ENCODE measurements at regions not wholly inside any gene's neighbourhood (a gene's known extent, or its start where the extent isn't known, plus 50 kb on each side); places are given as distances from the start of the nearest gene placed in this dataset.

DNA sequence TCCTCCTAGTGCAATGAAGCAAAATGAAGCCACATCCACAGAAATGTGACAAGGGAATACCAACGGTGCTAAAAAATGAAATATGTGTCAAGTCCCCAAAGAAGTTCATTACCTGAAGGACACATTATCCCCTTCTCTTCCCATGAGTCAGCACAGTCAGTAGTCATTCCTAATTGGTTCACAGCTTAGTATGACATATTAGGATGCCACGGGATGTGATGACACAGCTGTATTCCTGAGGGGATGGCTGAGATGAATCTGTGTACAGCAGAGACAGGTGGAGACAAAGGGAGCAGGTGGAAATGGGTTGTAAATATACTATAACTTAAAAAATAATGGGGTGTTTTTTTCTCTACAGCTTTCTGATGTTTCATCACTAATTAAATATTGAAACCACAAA, 273.4 kb downstream of the ARRDC4 start:
- DNase-seq = no peak
- Mint-ChIP-seq H3K36me3 (no peaks in the 10 kb centered on the region), H3K4me1 (no peaks in the 10 kb centered on the region), H3K4me3 (no peak overlapping the region), H3K27ac (no peak overlapping the region), H3K9me3 (peaks cover 0 to 1% (median 0%) of the 10 kb centered on the region in 6 donors), H3K27me3 (ENCODE audit: low read depth in 3 of 3) (peaks cover 2 to 12% (median 4%) of the 10 kb centered on the region in 3 donors)

DNA sequence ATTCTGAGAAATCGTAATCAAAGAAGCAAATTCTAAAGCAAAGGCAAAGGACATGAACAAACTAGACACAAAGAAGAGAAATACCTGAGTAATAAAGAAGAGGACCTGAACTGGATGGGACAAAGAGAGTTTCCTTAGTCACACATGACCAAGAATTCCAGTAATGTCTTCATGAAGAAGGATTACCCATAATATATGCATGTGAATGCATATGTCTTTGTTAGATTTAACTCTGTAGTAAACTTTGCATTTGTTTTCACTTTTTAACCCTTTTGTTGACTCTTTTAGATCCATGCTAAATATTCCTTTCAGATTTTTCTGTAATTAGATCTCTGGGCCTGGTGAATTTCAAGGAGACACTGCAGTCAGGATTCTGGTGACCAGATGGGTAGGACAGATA, 279.8 kb downstream of the ARRDC4 start:
- DNase-seq = no peak
- Mint-ChIP-seq H3K27ac (no peak overlapping the region), H3K9me3 (no peaks in the 10 kb centered on the region), H3K4me1 (no peaks in the 10 kb centered on the region), H3K27me3 (ENCODE audit: low read depth in 3 of 3) (peaks cover 0 to 6% (median 0%) of the 10 kb centered on the region in 3 donors), H3K36me3 (no peaks in the 10 kb centered on the region), H3K4me3 (no peak overlapping the region)

DNA sequence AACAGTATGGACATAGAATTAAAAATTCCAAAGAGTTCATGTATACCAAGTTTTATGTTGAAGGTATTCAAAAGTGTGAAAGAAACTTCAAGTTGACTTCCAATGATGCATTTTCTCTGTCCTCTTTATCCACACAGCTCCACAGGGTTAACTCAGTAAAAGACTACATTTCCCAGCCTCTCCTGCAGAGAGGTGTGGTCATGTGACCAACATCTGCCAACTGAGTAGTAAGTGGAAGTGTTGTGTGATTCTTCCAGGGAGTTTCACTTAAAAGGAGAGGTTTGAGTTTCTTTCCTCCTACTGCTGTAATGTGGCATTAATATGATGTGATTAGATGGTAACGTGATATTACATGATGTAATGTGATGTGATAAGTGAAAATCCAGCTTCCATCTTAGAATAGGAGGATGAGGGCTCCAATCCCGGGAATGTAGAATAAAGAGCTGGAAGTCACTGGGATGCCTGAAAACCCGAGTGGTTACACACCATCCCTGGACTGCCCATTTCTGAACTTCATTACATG, 280.6 kb downstream of the ARRDC4 start:
- Mint-ChIP-seq H3K36me3 (no peaks in the 10 kb centered on the region), H3K27ac (no peak overlapping the region), H3K9me3 (no peaks in the 10 kb centered on the region), H3K4me3 (no peak overlapping the region), H3K4me1 (no peaks in the 10 kb centered on the region), H3K27me3 (ENCODE audit: low read depth in 3 of 3) (peaks cover 0 to 6% (median 0%) of the 10 kb centered on the region in 3 donors)
- no peak for DNase-seq

DNA sequence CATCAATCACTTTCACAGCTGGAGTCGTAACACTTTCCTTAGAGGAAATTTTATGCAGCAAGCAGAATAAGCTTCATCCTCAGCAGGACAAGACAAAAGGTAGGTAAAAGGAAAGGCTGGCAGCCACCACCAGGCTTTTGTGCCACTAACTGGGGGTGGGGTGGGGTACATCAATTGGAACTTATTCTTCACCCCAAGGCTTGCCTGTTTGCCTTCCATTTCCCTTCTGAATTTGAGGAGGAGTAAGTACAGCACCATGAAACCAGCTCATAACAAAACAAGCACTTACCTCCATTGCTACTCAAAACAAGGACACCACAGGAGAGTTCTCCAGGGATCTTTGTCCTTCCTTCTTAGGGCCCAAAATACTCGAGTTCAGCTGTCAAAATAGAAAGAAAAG, 296.8 kb downstream of the ARRDC4 start:
- H3K36me3 Mint-ChIP-seq = no peaks in the 10 kb centered on the region
- H3K9me3 Mint-ChIP-seq = peaks cover 0 to 17% (median 1%) of the 10 kb centered on the region in 6 donors
- no peak for DNase-seq
- no peaks in the 10 kb centered on the region for H3K4me1 Mint-ChIP-seq
- H3K27me3 Mint-ChIP-seq (ENCODE audit: low read depth in 3 of 3) = peaks cover 0 to 7% (median 6%) of the 10 kb centered on the region in 3 donors
- no peak overlapping the region for H3K4me3 Mint-ChIP-seq
- H3K27ac Mint-ChIP-seq = no peak overlapping the region

DNA sequence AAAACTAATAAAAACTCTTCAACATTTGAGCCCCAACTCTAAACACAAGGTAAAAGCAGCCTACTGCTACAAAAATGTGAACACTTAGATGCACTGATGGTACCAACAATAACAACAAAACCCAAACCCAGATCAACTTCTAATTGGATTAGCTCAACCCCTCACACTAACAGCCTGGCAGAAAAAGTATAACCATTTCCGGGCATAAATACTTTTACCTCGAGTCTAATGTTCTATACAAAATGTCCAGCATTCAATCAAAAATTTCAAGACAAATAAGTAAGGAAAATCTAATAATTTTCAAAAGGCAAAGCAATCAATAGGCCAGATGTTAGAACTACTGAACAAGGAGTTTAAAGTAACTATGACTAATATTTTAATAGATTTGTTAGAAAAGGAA, 303.3 kb downstream of the ARRDC4 start:
- no peak for DNase-seq
- H3K36me3 Mint-ChIP-seq = no peaks in the 10 kb centered on the region
- H3K27me3 Mint-ChIP-seq (ENCODE audit: low read depth in 3 of 3) = peaks cover 0 to 5% (median 0%) of the 10 kb centered on the region in 3 donors
- H3K4me3 Mint-ChIP-seq = no peak overlapping the region
- H3K27ac Mint-ChIP-seq = no peak overlapping the region
- peaks cover 0 to 11% (median 2%) of the 10 kb centered on the region in 6 donors for H3K9me3 Mint-ChIP-seq
- no peaks in the 10 kb centered on the region for H3K4me1 Mint-ChIP-seq

DNA sequence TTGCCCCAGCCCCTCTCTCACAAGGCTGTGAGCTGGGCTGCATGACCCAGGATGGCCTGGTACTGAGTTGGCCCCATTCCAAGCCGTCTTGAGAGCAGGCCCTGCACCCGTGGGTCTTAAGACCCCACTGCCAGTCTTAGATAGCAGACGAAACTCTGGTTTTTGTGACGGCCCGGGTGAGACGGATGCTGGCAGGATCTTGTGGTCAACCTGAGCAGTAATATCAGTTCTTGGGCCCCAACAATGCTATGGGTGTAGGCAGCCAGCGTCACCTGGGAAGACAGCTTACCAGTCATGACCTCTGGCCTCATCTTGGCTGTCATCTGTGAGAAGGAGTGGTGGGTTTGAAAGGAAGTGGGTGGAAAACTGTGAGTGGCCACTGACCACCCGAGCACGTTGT, 305.8 kb downstream of the ARRDC4 start:
- Mint-ChIP-seq H3K27me3 (ENCODE audit: low read depth in 3 of 3) (peaks cover 0 to 4% (median 0%) of the 10 kb centered on the region in 3 donors), H3K4me3 (no peak overlapping the region), H3K4me1 (no peaks in the 10 kb centered on the region), H3K27ac (no peak overlapping the region), H3K9me3 (peaks cover 0 to 7% (median 2%) of the 10 kb centered on the region in 6 donors), H3K36me3 (no peaks in the 10 kb centered on the region)
- no peak for DNase-seq

DNA sequence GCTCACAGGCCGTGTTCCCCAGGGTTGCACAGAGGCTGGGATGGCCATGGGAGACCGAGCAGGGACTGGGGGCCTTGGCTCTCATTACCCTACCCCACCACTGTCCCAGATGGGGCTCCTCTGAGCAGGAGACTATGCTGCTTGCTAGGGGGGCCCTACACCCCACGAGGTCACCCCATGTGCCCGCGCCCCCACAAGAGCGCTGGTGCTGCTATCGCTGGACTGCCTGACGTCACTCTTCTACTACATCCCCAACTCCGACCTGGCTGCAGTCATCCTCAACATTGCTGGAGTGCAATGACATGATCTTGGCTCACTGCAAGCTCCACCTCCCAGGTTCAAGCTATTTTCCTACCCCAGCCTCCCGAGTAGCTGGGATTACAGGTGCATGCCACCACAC, 307.7 kb downstream of the ARRDC4 start:
- no peaks in the 10 kb centered on the region for H3K36me3 Mint-ChIP-seq
- no peaks in the 10 kb centered on the region for H3K27me3 Mint-ChIP-seq (ENCODE audit: low read depth in 3 of 3)
- no peaks in the 10 kb centered on the region for H3K4me1 Mint-ChIP-seq
- H3K9me3 Mint-ChIP-seq = peaks cover 0 to 6% (median 2%) of the 10 kb centered on the region in 6 donors
- no peak overlapping the region for H3K4me3 Mint-ChIP-seq
- no peak overlapping the region for H3K27ac Mint-ChIP-seq
- no peak for DNase-seq

DNA sequence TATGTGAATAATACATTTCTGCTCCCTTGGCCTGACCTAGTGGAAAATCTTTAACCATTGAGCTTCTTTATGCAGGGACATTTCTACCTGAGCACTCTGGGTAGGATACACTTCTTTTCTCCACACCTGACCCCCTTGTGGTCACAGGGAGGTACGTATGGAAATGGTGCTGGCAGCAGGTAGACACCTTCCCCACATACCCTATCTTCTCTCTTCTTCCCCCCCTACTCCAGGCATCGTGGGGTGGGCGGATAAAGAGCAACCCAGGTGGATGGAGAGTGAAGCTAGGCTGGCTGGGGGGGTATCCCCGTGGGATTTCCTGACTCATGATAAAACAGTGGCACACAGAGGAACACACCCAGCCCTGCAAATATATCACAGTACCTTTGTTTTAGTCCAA, 312.1 kb downstream of the ARRDC4 start:
- H3K27ac Mint-ChIP-seq = no peak overlapping the region
- peaks cover 0 to 3% (median 0%) of the 10 kb centered on the region in 6 donors for H3K9me3 Mint-ChIP-seq
- no peaks in the 10 kb centered on the region for H3K36me3 Mint-ChIP-seq
- H3K27me3 Mint-ChIP-seq (ENCODE audit: low read depth in 3 of 3) = peaks cover 0 to 8% (median 0%) of the 10 kb centered on the region in 3 donors
- no peak overlapping the region for H3K4me3 Mint-ChIP-seq
- no peaks in the 10 kb centered on the region for H3K4me1 Mint-ChIP-seq
- DNase-seq = no peak

DNA sequence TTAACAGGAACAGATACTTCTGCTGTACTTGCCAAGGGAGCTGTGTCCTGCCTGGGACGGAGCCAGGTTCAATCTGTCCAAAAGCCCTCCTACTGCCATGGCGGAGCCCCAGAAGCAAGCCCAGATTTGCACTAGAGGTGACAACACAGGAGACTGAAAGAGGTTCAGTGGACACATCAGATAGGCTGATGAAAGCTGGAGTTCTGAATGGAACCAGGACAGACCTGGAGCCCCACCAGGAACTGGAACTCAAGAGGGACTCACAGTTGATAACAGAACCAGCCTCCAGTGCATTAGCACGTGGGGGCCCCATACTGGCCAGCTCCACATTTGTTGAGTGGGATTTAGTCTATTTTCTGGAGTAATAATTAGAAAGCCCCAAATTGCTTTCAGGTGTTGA, 315.5 kb downstream of the ARRDC4 start:
- DNase-seq = no peak
- Mint-ChIP-seq H3K9me3 (peaks cover 0 to 2% (median 0%) of the 10 kb centered on the region in 6 donors), H3K27me3 (ENCODE audit: low read depth in 3 of 3) (peaks cover 1 to 15% (median 2%) of the 10 kb centered on the region in 3 donors), H3K4me1 (no peaks in the 10 kb centered on the region), H3K36me3 (no peaks in the 10 kb centered on the region), H3K4me3 (no peak overlapping the region), H3K27ac (no peak overlapping the region)

DNA sequence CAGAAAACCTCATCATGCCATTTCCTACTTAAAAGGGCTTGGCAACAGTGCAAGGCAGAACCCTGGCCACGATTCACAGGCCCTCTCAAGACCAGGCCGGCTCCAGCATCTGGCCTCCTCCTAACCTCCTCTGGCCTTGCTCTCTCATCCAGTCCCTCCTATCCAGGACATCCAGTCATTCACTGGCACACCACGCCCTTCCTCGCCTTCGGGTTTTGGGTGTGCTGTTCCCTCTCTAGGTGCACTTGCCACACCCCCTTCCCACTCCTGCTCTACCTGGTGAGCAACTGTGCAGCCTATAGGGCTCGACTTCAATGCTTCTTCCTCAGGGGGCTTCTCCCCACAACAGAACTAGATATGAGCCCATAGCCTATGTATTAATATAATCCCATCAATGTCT, 317.1 kb downstream of the ARRDC4 start:
- no peak for DNase-seq
- Mint-ChIP-seq H3K27me3 (ENCODE audit: low read depth in 3 of 3) (peaks cover 1 to 19% (median 2%) of the 10 kb centered on the region in 3 donors), H3K9me3 (peaks cover 0 to 2% (median 0%) of the 10 kb centered on the region in 6 donors), H3K27ac (no peak overlapping the region), H3K4me1 (no peaks in the 10 kb centered on the region), H3K4me3 (no peak overlapping the region), H3K36me3 (no peaks in the 10 kb centered on the region)

DNA sequence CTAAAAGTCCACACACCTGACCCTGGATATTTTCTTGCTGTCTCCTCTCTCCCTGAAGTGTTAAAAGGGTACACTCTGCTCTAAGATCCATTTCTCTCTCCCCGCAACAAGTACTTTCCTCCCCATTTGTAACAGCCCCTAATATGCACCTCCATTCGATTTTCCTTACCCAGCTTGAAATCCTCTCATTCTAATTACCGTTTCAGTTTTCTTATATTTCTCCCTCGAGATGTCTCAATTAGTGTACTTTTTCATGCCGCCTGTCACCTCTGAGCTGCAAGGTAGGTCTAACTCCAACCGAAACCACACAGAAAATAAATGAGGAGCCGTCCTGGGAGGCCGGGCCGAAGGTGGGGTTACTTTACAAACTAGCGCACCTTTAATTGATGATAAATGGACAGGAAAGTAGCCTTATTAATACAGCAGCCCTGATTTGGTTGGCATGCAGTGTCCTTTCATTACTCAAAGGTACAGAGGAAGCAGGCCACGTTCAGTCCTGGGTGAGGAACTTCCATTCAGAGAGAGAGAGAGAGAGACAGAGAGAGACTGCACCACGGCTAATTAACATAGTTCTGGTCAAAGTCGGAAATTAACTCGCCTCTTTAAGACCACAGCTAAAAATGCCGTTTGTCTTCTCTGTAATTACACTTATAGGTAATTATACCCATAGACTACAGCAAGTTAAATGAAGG, 319.9 kb downstream of the ARRDC4 start:
- no peaks in the 10 kb centered on the region for H3K36me3 Mint-ChIP-seq
- H3K4me3 Mint-ChIP-seq = no peak overlapping the region
- peaks cover 0 to 2% (median 0%) of the 10 kb centered on the region in 6 donors for H3K9me3 Mint-ChIP-seq

DNA sequence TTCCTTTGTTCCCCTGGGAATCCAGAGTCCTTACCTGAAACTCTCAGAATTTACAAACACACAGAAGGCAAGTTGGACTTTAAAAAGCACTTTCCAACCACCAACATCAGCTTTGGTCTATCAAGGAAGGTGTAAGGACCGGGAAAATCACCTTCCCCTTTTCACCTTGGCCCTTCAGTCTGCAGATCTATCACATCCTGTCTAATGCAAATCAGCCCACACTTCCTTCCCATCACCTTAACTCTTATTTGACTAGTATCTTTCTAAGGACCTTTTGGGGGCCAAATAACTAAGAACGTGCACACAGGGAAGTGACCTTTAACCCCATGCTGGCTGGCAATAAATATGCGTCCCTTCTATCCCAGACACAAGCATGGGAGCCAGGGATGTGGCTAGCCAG, 320.6 kb downstream of the ARRDC4 start:
- Mint-ChIP-seq H3K36me3 (no peaks in the 10 kb centered on the region), H3K9me3 (peaks cover 0 to 2% (median 0%) of the 10 kb centered on the region in 6 donors), H3K4me1 (no peaks in the 10 kb centered on the region), H3K27ac (no peak overlapping the region), H3K4me3 (no peak overlapping the region), H3K27me3 (ENCODE audit: low read depth in 3 of 3) (peaks cover 1 to 22% (median 2%) of the 10 kb centered on the region in 3 donors)
- DNase-seq = no peak

More for the DNA sequence above, 319.9 kb downstream of the ARRDC4 start:
- Mint-ChIP-seq H3K27me3 (ENCODE audit: low read depth in 3 of 3) (peaks cover 1 to 22% (median 2%) of the 10 kb centered on the region in 3 donors), H3K4me1 (no peaks in the 10 kb centered on the region), H3K27ac (no peak overlapping the region)
- no peak for DNase-seq

DNA sequence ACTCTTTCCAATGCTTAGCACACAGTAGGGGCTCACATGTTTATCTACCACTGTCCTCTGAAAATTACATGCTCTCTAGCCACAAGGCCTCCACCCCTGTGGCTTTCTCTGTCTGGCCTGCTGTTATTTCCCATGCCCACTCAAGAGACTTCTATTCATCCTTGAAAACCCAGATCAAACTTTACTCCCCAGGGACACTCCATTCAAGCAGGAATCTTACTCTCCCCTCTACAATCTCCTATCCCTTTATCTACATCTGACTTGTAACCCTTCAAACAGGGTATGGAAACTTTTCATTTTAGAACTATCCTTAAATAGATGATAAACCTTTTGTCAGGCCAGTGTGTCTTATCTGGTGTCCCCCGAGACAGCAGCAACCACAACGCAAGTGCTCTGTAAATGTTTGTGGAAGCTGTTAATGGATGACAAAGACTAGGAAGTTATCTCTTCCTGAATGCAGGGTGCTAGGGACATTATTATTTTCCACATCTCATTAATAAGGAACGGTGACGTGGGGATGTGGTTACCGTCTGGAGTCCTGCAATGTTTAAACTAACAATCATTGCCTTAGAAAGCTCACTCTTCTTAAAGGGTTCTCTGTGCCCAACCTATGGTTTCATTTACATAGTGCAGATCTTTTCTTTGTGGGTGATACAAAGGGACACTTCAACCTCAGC, 322.3 kb downstream of the ARRDC4 start:
- Mint-ChIP-seq H3K27ac (no peak overlapping the region), H3K9me3 (no peaks in the 10 kb centered on the region), H3K36me3 (no peaks in the 10 kb centered on the region), H3K27me3 (ENCODE audit: low read depth in 3 of 3) (peaks cover 1 to 15% (median 2%) of the 10 kb centered on the region in 3 donors), H3K4me3 (no peak overlapping the region), H3K4me1 (no peaks in the 10 kb centered on the region)
- DNase-seq = no peak

DNA sequence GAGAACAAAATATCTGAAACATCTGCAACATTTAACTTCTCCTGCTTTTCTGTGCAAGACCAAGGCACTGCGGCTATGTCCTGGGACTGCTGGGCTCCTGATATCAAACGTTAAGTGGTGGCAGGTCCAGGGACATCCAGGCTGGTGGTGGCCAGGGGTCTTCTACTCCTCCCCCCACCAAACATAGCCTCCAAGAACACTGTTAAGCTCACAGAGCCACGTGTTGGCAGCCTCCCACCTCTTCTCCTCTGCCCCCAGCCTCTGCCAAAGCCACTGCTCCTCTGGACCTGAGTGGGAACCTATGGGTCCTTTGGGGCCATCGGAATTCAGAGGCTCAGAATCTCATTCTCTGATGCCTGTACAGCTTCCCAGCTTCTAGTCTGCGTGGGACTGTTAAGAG, 325.7 kb downstream of the ARRDC4 start:
- no peak overlapping the region for H3K27ac Mint-ChIP-seq
- H3K27me3 Mint-ChIP-seq (ENCODE audit: low read depth in 3 of 3) = peaks cover 0 to 14% (median 2%) of the 10 kb centered on the region in 3 donors
- no peaks in the 10 kb centered on the region for H3K9me3 Mint-ChIP-seq
- no peak for DNase-seq
- H3K36me3 Mint-ChIP-seq = no peaks in the 10 kb centered on the region
- H3K4me1 Mint-ChIP-seq = no peaks in the 10 kb centered on the region
- no peak overlapping the region for H3K4me3 Mint-ChIP-seq

Data from immature natural killer cell (primary cell).